Panc1 (cell line): ENCODE measurements at regions not wholly inside any gene's neighbourhood (a gene's known extent, or its start where the extent isn't known, plus 50 kb on each side); places are given as distances from the start of the nearest gene placed in this dataset.

Source experiments
- ATAC-seq: fragments of 200-7000 bp; cut with Tn5 transposase; 2 replicates; pipeline ENCODE4 v1.9.1; 2020; ENCODE audit warnings: mild to moderate bottlenecking, moderate library complexity
- BruUV-seq: library from RNA; stranded (reverse); fragments of 400-500 nt; replicated peaks from 2 replicates; lab custom pipeline; 2021; lab: Mats Ljungman, UMichigan
- CTCF ChIA-PET: fragments of 300-600 bp; sonication (Branson Sonifier 250); formaldehyde crosslinking; loops from one replicate; lab custom pipeline; 2022; ENCODE audit warnings: antibody characterized with exemption; lab: Charles Lee
- POLR2A ChIA-PET: fragments of 300-600 bp; sonication (Branson Sonifier 250); formaldehyde crosslinking; loops from one replicate; lab custom pipeline; 2022; ENCODE audit warnings: antibody characterized with exemption; lab: Charles Lee
- DNase-seq: peaks from one replicate; pipeline ENCODE4 v3.0.0-alpha.2; 2010; ENCODE audit warnings: low read depth, low spot score
- H3K27ac ChIP-seq: 2 replicates; pipeline ENCODE4 v1.5.1; 2011; ENCODE audit warnings: mild to moderate bottlenecking, low read length, inconsistent platforms
- H3K27me3 ChIP-seq: fragments of 200-500 bp; sonication (Bioruptor generic); 2 replicates; pipeline ENCODE4 v1.6.0; 2014; ENCODE audit warnings: low read length, inconsistent platforms; ENCODE audit not compliant: control insufficient read depth, insufficient read depth
- H3K36me3 ChIP-seq: fragments of 200-500 bp; sonication (Bioruptor generic); 2 replicates; pipeline ENCODE4 v1.5.1; 2014; ENCODE audit warnings: inconsistent platforms, mild to moderate bottlenecking, low read length, moderate library complexity; ENCODE audit not compliant: control insufficient read depth, insufficient read depth
- H3K4me1 ChIP-seq: 2 replicates; pipeline ENCODE4 v1.5.1; 2011; ENCODE audit warnings: inconsistent platforms, mild to moderate bottlenecking, low read length, moderate library complexity; ENCODE audit not compliant: control insufficient read depth, insufficient read depth
- H3K4me3 ChIP-seq, 2 experiments: 2 replicates each; pipeline ENCODE4 v1.5.1; 2011 to 2012; ENCODE audit warnings: low read depth in 2 of 2, low read length in 2 of 2, mild to moderate bottlenecking in 2 of 2, inconsistent platforms in 1 of 2, moderate library complexity in 1 of 2
- H3K9me3 ChIP-seq: fragments of 200-500 bp; sonication (Bioruptor generic); 2 replicates; pipeline ENCODE4 v1.5.1; 2014; ENCODE audit warnings: low read depth, mild to moderate bottlenecking, inconsistent platforms, low read length, moderate library complexity; ENCODE audit not compliant: control insufficient read depth, insufficient read depth
- CTCF ChIP-seq: fragments of 450-650 bp; IDR thresholded peaks from 2 replicates; pipeline ENCODE4 v1.5.1; 2017; ENCODE audit warnings: mild to moderate bottlenecking
- POLR2AphosphoS5 ChIP-seq: IDR thresholded peaks from 2 replicates; pipeline ENCODE4 v1.6.1; 2012; ENCODE audit warnings: mild to moderate bottlenecking, low read depth, low read length, moderate library complexity
- REST ChIP-seq, 2 experiments: IDR thresholded peaks; 2 replicates each; pipeline ENCODE4 v1.6.1; 2011 to 2012; ENCODE audit warnings: low read depth in 2 of 2, control low read depth in 1 of 2, low read length in 1 of 2, mild to moderate bottlenecking in 1 of 2, moderate library complexity in 1 of 2; ENCODE audit not compliant: insufficient read depth in 1 of 2
- SIN3A ChIP-seq: IDR thresholded peaks from 2 replicates; pipeline ENCODE4 v1.6.1; 2012; ENCODE audit warnings: low read depth, mild to moderate bottlenecking, low read length, moderate library complexity, borderline replicate concordance; ENCODE audit not compliant: insufficient read depth
- TCF7L2 ChIP-seq: IDR thresholded peaks from 2 replicates; pipeline ENCODE4 v1.6.1; 2011; ENCODE audit warnings: mild to moderate bottlenecking, low read depth, low read length, inconsistent platforms
- in situ Hi-C: cut with HindIII; loops from 2 replicates; pipeline ENCODE4 v1.10.0; 2016; ENCODE audit warnings: low sequenced_read_pairs, low pct_unique_long_range_greater_than_20kb
- intact Hi-C: fragments of 100-400 bp; cut with micrococcal nuclease; formaldehyde crosslinking; loops from one replicate; pipeline ENCODE4 v1.10.0; 2022; ENCODE audit not compliant: unreplicated experiment

GRCh38 chr7:25928549-25929330 is 223.3 kb upstream of the NFE2L3 start:
- intact Hi-C loops = no loop called here
- CTCF ChIA-PET = no interaction called here

GRCh38 chr7:25929448-25929847 is 222.6 kb upstream of the NFE2L3 start:
- no TSS peak for BruUV-seq
- ATAC-seq (no peak), DNase-seq (no peak)
- Histone ChIP-seq H3K9me3 (no peaks in the 10 kb centered on the region), H3K36me3 (no peaks in the 10 kb centered on the region), H3K27me3 (peaks cover 10% of the 10 kb centered on the region; the same call in 1 of the 2 replicates), H3K4me3 (no peak overlapping the region), H3K4me1 (no peaks in the 10 kb centered on the region), H3K27ac (no peak overlapping the region)
- ChIA-PET CTCF (no interaction called here), POLR2A (interaction anchor here (0.6 kb wide), 1 partner anchor 24 kb away, joined by 3 read pairs; no protein-coding TSS in a partner anchor)
- in situ Hi-C loops (no loop called here), intact Hi-C loops (no loop called here)
- TF ChIP-seq POLR2AphosphoS5 = no peak
- TF ChIP-seq SIN3A = no peak
- no peak for TF ChIP-seq TCF7L2

More at GRCh38 chr7:25928549-25929330, 223.3 kb upstream of the NFE2L3 start:
- Histone ChIP-seq H3K4me3 (no peak overlapping the region), H3K27me3 (peaks cover 10% of the 10 kb centered on the region; the same call in 1 of the 2 replicates), H3K4me1 (no peaks in the 10 kb centered on the region), H3K9me3 (no peaks in the 10 kb centered on the region), H3K27ac (no peak overlapping the region), H3K36me3 (no peaks in the 10 kb centered on the region)
- POLR2A ChIA-PET = interaction anchor here (0.6 kb wide), 1 partner anchor 23 kb away, joined by 3 read pairs; no protein-coding TSS in a partner anchor
- no peak for ATAC-seq
- no peak for DNase-seq
- in situ Hi-C loops = no loop called here
- TF ChIP-seq REST (IDR thresholded peaks at IDR 0.05; ENCODE audit: insufficient read depth in 1 of 2, low read depth in 2 of 2, low read length in 1 of 2) = no peak
- no peak for TF ChIP-seq SIN3A
- no peak for TF ChIP-seq CTCF
- TF ChIP-seq TCF7L2 = no peak
- no peak for TF ChIP-seq POLR2AphosphoS5
- no TSS peak for BruUV-seq
